ENCODE measurements at regions not wholly inside any gene's neighbourhood (a gene's known extent, or its start where the extent isn't known, plus 50 kb on each side); places are given as distances from the start of the nearest gene placed in this dataset.

DNA sequence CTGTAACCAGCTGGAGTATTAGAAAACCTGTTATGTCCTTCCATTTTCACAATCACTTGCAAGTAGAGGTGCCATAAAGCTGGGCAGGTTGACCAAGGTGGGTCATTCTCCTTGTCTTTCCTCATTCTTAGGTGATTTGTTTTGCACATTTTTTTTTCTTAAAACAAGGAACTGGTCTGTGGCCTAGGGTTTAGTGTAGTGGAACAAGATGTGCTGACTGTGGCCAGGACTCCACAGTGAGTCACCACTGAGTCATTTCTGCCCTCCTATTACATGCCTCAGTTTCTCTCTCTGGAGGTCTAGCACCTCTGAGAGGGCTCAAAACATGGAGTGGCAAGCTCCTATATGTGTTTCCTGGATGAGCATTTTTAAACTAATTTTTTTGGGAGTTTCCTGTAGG, 355.9 kb downstream of the GPM6A start:
- TF ChIP-seq MYBL2 (CRISPR knock-in tag; IDR thresholded peaks at IDR 0.05) (no peak), ZNF416 (CRISPR knock-in tag; IDR thresholded peaks at IDR 0.05) (no peak)
- TF ChIP-seq, protein P1, sequence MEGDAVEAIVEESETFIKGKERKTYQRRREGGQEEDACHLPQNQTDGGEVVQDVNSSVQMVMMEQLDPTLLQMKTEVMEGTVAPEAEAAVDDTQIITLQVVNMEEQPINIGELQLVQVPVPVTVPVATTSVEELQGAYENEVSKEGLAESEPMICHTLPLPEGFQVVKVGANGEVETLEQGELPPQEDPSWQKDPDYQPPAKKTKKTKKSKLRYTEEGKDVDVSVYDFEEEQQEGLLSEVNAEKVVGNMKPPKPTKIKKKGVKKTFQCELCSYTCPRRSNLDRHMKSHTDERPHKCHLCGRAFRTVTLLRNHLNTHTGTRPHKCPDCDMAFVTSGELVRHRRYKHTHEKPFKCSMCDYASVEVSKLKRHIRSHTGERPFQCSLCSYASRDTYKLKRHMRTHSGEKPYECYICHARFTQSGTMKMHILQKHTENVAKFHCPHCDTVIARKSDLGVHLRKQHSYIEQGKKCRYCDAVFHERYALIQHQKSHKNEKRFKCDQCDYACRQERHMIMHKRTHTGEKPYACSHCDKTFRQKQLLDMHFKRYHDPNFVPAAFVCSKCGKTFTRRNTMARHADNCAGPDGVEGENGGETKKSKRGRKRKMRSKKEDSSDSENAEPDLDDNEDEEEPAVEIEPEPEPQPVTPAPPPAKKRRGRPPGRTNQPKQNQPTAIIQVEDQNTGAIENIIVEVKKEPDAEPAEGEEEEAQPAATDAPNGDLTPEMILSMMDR (IDR thresholded peaks at IDR 0.05) = no peak

Data from WTC11 (cell line).